ENCODE measurements at regions not wholly inside any gene's neighbourhood (a gene's known extent, or its start where the extent isn't known, plus 50 kb on each side); places are given as distances from the start of the nearest gene placed in this dataset.
"Not testable (repeated sequence)": the region's sequence is repeated elsewhere in the genome, so short reads cannot be mapped to it uniquely, and the experiment has no call there.

- no peak for DNase-seq (ENCODE audit: low spot score)
These were observed 187.8 kb downstream of the ZNF516 start for GRCh38 chr18:76307293-76307690.

- no peak for DNase-seq (ENCODE audit: low spot score)
These were observed 188.3 kb downstream of the ZNF516 start for GRCh38 chr18:76306685-76307292.

- no peak for DNase-seq (ENCODE audit: low spot score)
These were observed 209.2 kb downstream of the ZNF516 start for GRCh38 chr18:76285866-76286265.

GRCh38 chr18:76281565-76281964 lies 213.5 kb downstream of the ZNF516 start:
- DNase-seq (ENCODE audit: low spot score) = no peak

- no peak for DNase-seq (ENCODE audit: low spot score)
These were observed 217.2 kb downstream of the ZNF516 start for GRCh38 chr18:76277801-76278200.

- no peak for DNase-seq (ENCODE audit: low spot score)
These were observed 219.2 kb downstream of the ZNF516 start for GRCh38 chr18:76275727-76276313.

- no peak for DNase-seq (ENCODE audit: low spot score)
These were observed 220.4 kb downstream of the ZNF516 start for GRCh38 chr18:76274468-76275289.

GRCh38 chr18:76273956-76274355 lies 221.1 kb downstream of the ZNF516 start:
- DNase-seq (ENCODE audit: low spot score) = no peak

- no peak for DNase-seq (ENCODE audit: low spot score)
These were observed 222.0 kb downstream of the ZNF516 start for GRCh38 chr18:76273036-76273545.

GRCh38 chr18:76267423-76267822 lies 227.6 kb downstream of the ZNF516 start:
- DNase-seq (ENCODE audit: low spot score) = not testable (repeated sequence)

- DNase-seq (ENCODE audit: low spot score) = no peak
These were observed 228.6 kb downstream of the ZNF516 start for GRCh38 chr18:76266236-76266991.

GRCh38 chr18:76265497-76266235 lies 229.4 kb downstream of the ZNF516 start:
- no peak for DNase-seq (ENCODE audit: low spot score)

GRCh38 chr18:76264876-76265250 lies 230.2 kb downstream of the ZNF516 start:
- DNase-seq (ENCODE audit: low spot score) = no peak

- no peak for DNase-seq (ENCODE audit: low spot score)
These were observed 230.7 kb downstream of the ZNF516 start for GRCh38 chr18:76264198-76264875.

- DNase-seq (ENCODE audit: low spot score) = no peak
These were observed 231.7 kb downstream of the ZNF516 start for GRCh38 chr18:76263046-76264005.

- no peak for DNase-seq (ENCODE audit: low spot score)
These were observed 234.0 kb downstream of the ZNF516 start for GRCh38 chr18:76260941-76261472.

- no peak for DNase-seq (ENCODE audit: low spot score)
These were observed 235.3 kb downstream of the ZNF516 start for GRCh38 chr18:76259711-76260110.

GRCh38 chr18:76259096-76259495 lies 235.9 kb downstream of the ZNF516 start:
- DNase-seq (ENCODE audit: low spot score) = no peak

- DNase-seq (ENCODE audit: low spot score) = no peak
These were observed 236.8 kb downstream of the ZNF516 start for GRCh38 chr18:76258209-76258608.
